ENCODE measurements at regions not wholly inside any gene's neighbourhood (a gene's known extent, or its start where the extent isn't known, plus 50 kb on each side); places are given as distances from the start of the nearest gene placed in this dataset.

GRCh38 chr2:88258208-88258607 lies 88.1 kb downstream of the THNSL2 start:
- H3K4me3 ChIP-seq: no peak overlapping the region
- DNase-seq (ENCODE audit: low spot score in 2 of 2): no peak
- H3K27ac ChIP-seq: no peak overlapping the region
- no peaks in the 10 kb centered on the region for H3K36me3 ChIP-seq
- H3K4me1 ChIP-seq: no peaks in the 10 kb centered on the region
- TF ChIP-seq, protein P1, sequence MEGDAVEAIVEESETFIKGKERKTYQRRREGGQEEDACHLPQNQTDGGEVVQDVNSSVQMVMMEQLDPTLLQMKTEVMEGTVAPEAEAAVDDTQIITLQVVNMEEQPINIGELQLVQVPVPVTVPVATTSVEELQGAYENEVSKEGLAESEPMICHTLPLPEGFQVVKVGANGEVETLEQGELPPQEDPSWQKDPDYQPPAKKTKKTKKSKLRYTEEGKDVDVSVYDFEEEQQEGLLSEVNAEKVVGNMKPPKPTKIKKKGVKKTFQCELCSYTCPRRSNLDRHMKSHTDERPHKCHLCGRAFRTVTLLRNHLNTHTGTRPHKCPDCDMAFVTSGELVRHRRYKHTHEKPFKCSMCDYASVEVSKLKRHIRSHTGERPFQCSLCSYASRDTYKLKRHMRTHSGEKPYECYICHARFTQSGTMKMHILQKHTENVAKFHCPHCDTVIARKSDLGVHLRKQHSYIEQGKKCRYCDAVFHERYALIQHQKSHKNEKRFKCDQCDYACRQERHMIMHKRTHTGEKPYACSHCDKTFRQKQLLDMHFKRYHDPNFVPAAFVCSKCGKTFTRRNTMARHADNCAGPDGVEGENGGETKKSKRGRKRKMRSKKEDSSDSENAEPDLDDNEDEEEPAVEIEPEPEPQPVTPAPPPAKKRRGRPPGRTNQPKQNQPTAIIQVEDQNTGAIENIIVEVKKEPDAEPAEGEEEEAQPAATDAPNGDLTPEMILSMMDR (IDR thresholded peaks at IDR 0.05): no peak
- no peaks in the 10 kb centered on the region for H3K27me3 ChIP-seq
- intact Hi-C loops (cut with DNase I): no loop called here
- H3K9me3 ChIP-seq: no peaks in the 10 kb centered on the region

DNA sequence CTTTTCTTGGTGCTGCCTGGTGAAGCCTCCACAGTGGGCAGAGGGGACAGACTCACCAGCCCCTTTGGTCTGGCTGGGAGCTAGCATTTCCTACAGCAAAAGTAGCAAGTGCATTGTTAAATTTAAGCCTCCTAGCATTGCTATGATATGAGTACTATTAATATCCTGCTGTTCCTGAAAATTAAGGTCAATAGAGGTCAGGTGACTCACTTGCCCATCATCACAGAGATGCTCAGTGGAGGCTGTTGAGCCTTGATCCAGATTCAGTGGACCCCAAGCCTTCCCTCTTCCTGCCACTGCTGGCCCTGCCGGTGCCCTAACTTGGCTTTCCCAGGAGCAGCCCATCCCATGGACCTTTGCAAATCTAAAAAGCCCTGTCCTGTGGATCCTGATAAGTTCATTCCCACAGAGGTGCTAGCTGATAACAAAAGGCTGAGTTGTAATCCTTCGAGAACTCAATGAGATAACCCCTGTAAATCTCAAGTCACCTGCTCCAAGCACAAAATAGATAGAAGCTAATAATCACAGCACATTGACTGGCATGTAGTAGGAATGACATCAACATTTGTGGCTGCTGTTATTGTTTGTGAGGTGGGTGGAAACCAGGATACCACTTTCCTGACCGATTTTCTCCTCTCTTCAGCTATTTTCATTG lies 84.4 kb downstream of the THNSL2 start:
- H3K36me3 ChIP-seq: no peaks in the 10 kb centered on the region
- H3K27me3 ChIP-seq: no peaks in the 10 kb centered on the region
- intact Hi-C loops (cut with DNase I): no loop called here
- DNase-seq (ENCODE audit: low spot score in 2 of 2): no peak
- H3K27ac ChIP-seq: no peak overlapping the region
- H3K4me3 ChIP-seq: no peak overlapping the region
- TF ChIP-seq, protein P1 (IDR thresholded peaks at IDR 0.05): no peak
- no peaks in the 10 kb centered on the region for H3K4me1 ChIP-seq
- no peaks in the 10 kb centered on the region for H3K9me3 ChIP-seq

GRCh38 chr2:88253997-88254396 lies 83.9 kb downstream of the THNSL2 start:
- Histone ChIP-seq H3K27me3 (no peaks in the 10 kb centered on the region), H3K4me1 (no peaks in the 10 kb centered on the region), H3K4me3 (no peak overlapping the region), H3K9me3 (no peaks in the 10 kb centered on the region), H3K36me3 (no peaks in the 10 kb centered on the region), H3K27ac (no peak overlapping the region)
- DNase-seq (ENCODE audit: low spot score in 2 of 2): no peak
- TF ChIP-seq, protein P1 (IDR thresholded peaks at IDR 0.05): no peak
- intact Hi-C loops (cut with DNase I): no loop called here

GRCh38 chr2:88253375-88253774 lies 83.2 kb downstream of the THNSL2 start:
- intact Hi-C loops (cut with DNase I): no loop called here

DNA sequence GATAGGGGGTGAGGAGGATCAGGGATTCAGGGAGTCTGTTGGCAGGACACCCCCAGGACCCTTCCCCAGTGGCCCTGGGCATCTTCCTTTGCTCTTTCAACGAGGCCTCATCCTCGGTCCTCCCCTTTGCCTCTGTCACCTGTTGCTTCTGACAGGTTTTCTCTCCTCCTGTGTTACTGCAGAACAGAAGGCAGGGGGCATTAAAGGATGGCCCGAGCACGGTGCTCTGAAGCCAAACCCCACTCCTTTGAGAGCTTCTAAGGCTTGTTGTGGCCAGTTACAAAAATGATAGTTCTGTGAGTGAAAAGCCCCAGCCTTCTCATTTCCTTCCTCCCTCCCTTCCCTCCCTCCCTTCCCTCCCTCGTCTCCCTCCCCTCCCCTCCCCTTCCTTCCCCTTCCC lies 82.5 kb downstream of the THNSL2 start:
- no peaks in the 10 kb centered on the region for H3K9me3 ChIP-seq
- DNase-seq (ENCODE audit: low spot score in 2 of 2): no peak
- intact Hi-C loops (cut with DNase I): no loop called here
- H3K27ac ChIP-seq: no peak overlapping the region
- no peak overlapping the region for H3K4me3 ChIP-seq
- no peaks in the 10 kb centered on the region for H3K27me3 ChIP-seq
- TF ChIP-seq, protein P1 (IDR thresholded peaks at IDR 0.05): no peak
- H3K36me3 ChIP-seq: no peaks in the 10 kb centered on the region
- no peaks in the 10 kb centered on the region for H3K4me1 ChIP-seq

More at GRCh38 chr2:88253375-88253774, 83.2 kb downstream of the THNSL2 start:
- Histone ChIP-seq H3K9me3 (no peaks in the 10 kb centered on the region), H3K27me3 (no peaks in the 10 kb centered on the region), H3K4me3 (no peak overlapping the region), H3K4me1 (no peaks in the 10 kb centered on the region), H3K36me3 (no peaks in the 10 kb centered on the region), H3K27ac (no peak overlapping the region)
- no peak for DNase-seq (ENCODE audit: low spot score in 2 of 2)
- TF ChIP-seq, protein P1 (IDR thresholded peaks at IDR 0.05): no peak

- Histone ChIP-seq H3K9me3 (no peaks in the 10 kb centered on the region), H3K27ac (no peak overlapping the region), H3K4me3 (no peak overlapping the region), H3K4me1 (no peaks in the 10 kb centered on the region), H3K36me3 (no peaks in the 10 kb centered on the region), H3K27me3 (no peaks in the 10 kb centered on the region)
- TF ChIP-seq, protein P1 (IDR thresholded peaks at IDR 0.05): no peak
- no peak for DNase-seq (ENCODE audit: low spot score in 2 of 2)
- intact Hi-C loops (cut with DNase I): no loop called here
Observed at GRCh38 chr2:88252111-88252510, 82.0 kb downstream of the THNSL2 start.
